GM18907 (cell line): ENCODE measurements at regions not wholly inside any gene's neighbourhood (a gene's known extent, or its start where the extent isn't known, plus 50 kb on each side); places are given as distances from the start of the nearest gene placed in this dataset.

Experiments
- ATAC-seq: cut with Tn5 transposase; IDR thresholded peaks from one replicate; pipeline ENCODE4 v1.9.1; 2021; ENCODE audit warnings: mild to moderate bottlenecking, moderate library complexity; ENCODE audit not compliant: unreplicated experiment

GRCh38 chr1:187229496-187229895 lies 400.7 kb downstream of the PLA2G4A start:
- no peak for ATAC-seq

GRCh38 chr1:187234706-187235105 lies 406.0 kb downstream of the PLA2G4A start:
- ATAC-seq, result no peak

GRCh38 chr1:187236199-187236598 lies 407.4 kb downstream of the PLA2G4A start:
- no peak for ATAC-seq

GRCh38 chr1:187236676-187237075 lies 407.9 kb downstream of the PLA2G4A start:
- no peak for ATAC-seq

- no peak for ATAC-seq
Measured at GRCh38 chr1:187237542-187237941, 408.8 kb downstream of the PLA2G4A start.

GRCh38 chr1:187241971-187242370 lies 413.2 kb downstream of the PLA2G4A start:
- no peak for ATAC-seq

- no peak for ATAC-seq
Measured at GRCh38 chr1:187244623-187245022, 415.9 kb downstream of the PLA2G4A start.

GRCh38 chr1:187245201-187245600 lies 416.5 kb downstream of the PLA2G4A start:
- no peak for ATAC-seq

- ATAC-seq, result no peak
Measured at GRCh38 chr1:187249196-187249595, 420.4 kb downstream of the PLA2G4A start.

- no peak for ATAC-seq
Measured at GRCh38 chr1:187252923-187253322, 424.2 kb downstream of the PLA2G4A start.

GRCh38 chr1:187257476-187257875 lies 428.7 kb downstream of the PLA2G4A start:
- no peak for ATAC-seq

GRCh38 chr1:187261637-187262036 lies 432.9 kb downstream of the PLA2G4A start:
- peak; percentile 59 for ATAC-seq

- ATAC-seq, result no peak
Measured at GRCh38 chr1:187262731-187263130, 434.0 kb downstream of the PLA2G4A start.

- ATAC-seq, result no peak
Measured at GRCh38 chr1:187264995-187265602, 436.4 kb downstream of the PLA2G4A start.

- ATAC-seq, result no peak
Measured at GRCh38 chr1:187266051-187266450, 437.3 kb downstream of the PLA2G4A start.

GRCh38 chr1:187267827-187268226 lies 439.1 kb downstream of the PLA2G4A start:
- ATAC-seq, result no peak

- no peak for ATAC-seq
Measured at GRCh38 chr1:187270256-187270655, 441.5 kb downstream of the PLA2G4A start.

- ATAC-seq, result no peak
Measured at GRCh38 chr1:187275346-187275745, 446.6 kb downstream of the PLA2G4A start.

- no peak for ATAC-seq
Measured at GRCh38 chr1:187275985-187276575, 447.3 kb downstream of the PLA2G4A start.

GRCh38 chr1:187276677-187277076 lies 447.9 kb downstream of the PLA2G4A start:
- ATAC-seq, result no peak

- no peak for ATAC-seq
Measured at GRCh38 chr1:187280031-187280430, 451.3 kb downstream of the PLA2G4A start.

- no peak for ATAC-seq
Measured at GRCh38 chr1:187281085-187281484, 452.3 kb downstream of the PLA2G4A start.

- ATAC-seq, result no peak
Measured at GRCh38 chr1:187283984-187284383, 455.2 kb downstream of the PLA2G4A start.
